H1 (cell line): ENCODE measurements at regions not wholly inside any gene's neighbourhood (a gene's known extent, or its start where the extent isn't known, plus 50 kb on each side); places are given as distances from the start of the nearest gene placed in this dataset.

Experiments
- CTCF ChIA-PET: fragments of 300-600 bp; sonication (Branson Sonifier 250); formaldehyde crosslinking; loops from one replicate; lab custom pipeline; 2021; ENCODE audit not compliant: partially characterized antibody; lab: Charles Lee
- POLR2A ChIA-PET: fragments of 300-600 bp; sonication (Branson Sonifier 250); formaldehyde crosslinking; loops from one replicate; lab custom pipeline; 2021; ENCODE audit warnings: inconsistent platforms; ENCODE audit not compliant: partially characterized antibody; lab: Charles Lee
- DNase-seq, 2 experiments: peaks; one replicate each; pipeline versions ENCODE4 v3.0.0 to v3.0.0-alpha.2; 2010 to 2022; ENCODE audit warnings: low spot score in 2 of 2, low read depth in 1 of 2, mixed read lengths in 1 of 2
- FAIRE-seq: peaks from 2 replicates; lab custom pipeline; 2011; peaks lifted over from hg19 to GRCh38; lab: Jason Lieb, UNC
- H2AFZ ChIP-seq: 2 replicates; pipeline ENCODE4 v1.8.1; 2012; ENCODE audit warnings: low read length, inconsistent platforms
- H2AK5ac ChIP-seq: 2 replicates; pipeline ENCODE4 v1.6.1; 2013; ENCODE audit warnings: low read depth, low read length
- H2BK120ac ChIP-seq: replicated peaks from 2 replicates; pipeline ENCODE3; 2013; ENCODE audit warnings: low read depth, low read length, inconsistent platforms
- H2BK12ac ChIP-seq: 2 replicates; pipeline ENCODE4 v1.6.1; 2013; ENCODE audit warnings: low read depth, low read length
- H2BK15ac ChIP-seq: 2 replicates; pipeline ENCODE4 v1.6.1; 2013; ENCODE audit warnings: low read length
- H2BK20ac ChIP-seq: 2 replicates; pipeline ENCODE4 v1.6.1; 2013; ENCODE audit warnings: low read length
- H2BK5ac ChIP-seq: 2 replicates; pipeline ENCODE4 v1.6.1; 2013; ENCODE audit warnings: low read depth, low read length
- H3K14ac ChIP-seq: 2 replicates; pipeline ENCODE4 v1.6.1; 2013; ENCODE audit warnings: inconsistent platforms; ENCODE audit not compliant: insufficient read length
- H3K18ac ChIP-seq: 2 replicates; pipeline ENCODE4 v1.6.1; 2013; ENCODE audit warnings: low read length; ENCODE audit errors: extremely low read depth
- H3K23ac ChIP-seq: 2 replicates; pipeline ENCODE4 v1.6.1; 2013; ENCODE audit warnings: inconsistent platforms; ENCODE audit not compliant: insufficient read length
- H3K23me2 ChIP-seq: 2 replicates; pipeline ENCODE4 v1.6.1; 2013; ENCODE audit warnings: low read depth, low read length
- H3K27ac ChIP-seq: 2 replicates; pipeline ENCODE4 v1.6.1; 2011; ENCODE audit warnings: low read depth, low read length, inconsistent platforms
- H3K27me3 ChIP-seq, 4 experiments: replicated peaks in 1 of 4; 1 replicate in 1 of 4; 2 replicates in 3 of 4; pipeline versions ENCODE4 v1.6.1 to v1.8.1; 2011 to 2013; ENCODE audit warnings: low read length in 3 of 4, mild to moderate bottlenecking in 3 of 4, inconsistent platforms in 2 of 4, mixed read lengths in 2 of 4, moderate library complexity in 1 of 4; ENCODE audit not compliant: control insufficient read depth in 3 of 4, insufficient read depth in 3 of 4; ENCODE audit errors: extremely low read depth in 1 of 4
- H3K36me3 ChIP-seq, 4 experiments: 2 replicates each; pipeline versions ENCODE4 v1.6.1 to v1.8.1; 2011 to 2013; ENCODE audit warnings: mild to moderate bottlenecking in 4 of 4, low read length in 3 of 4, moderate library complexity in 2 of 4, control low read depth in 1 of 4, inconsistent platforms in 1 of 4; ENCODE audit not compliant: insufficient read depth in 4 of 4, control insufficient read depth in 2 of 4
- H3K4ac ChIP-seq: replicated peaks from 2 replicates; pipeline ENCODE3; 2013; ENCODE audit warnings: low read length, low read depth, mixed read lengths, inconsistent platforms; ENCODE audit not compliant: insufficient read length
- H3K4me1 ChIP-seq, 4 experiments: replicated peaks in 1 of 4; 1 replicate in 1 of 4; 2 replicates in 3 of 4; pipeline versions ENCODE4 v1.6.1 to v1.8.1; 2011 to 2013; ENCODE audit warnings: low read length in 3 of 4, inconsistent platforms in 2 of 4, mixed read lengths in 1 of 4; ENCODE audit not compliant: insufficient read depth in 4 of 4, control insufficient read depth in 3 of 4
- H3K4me2 ChIP-seq, 2 experiments: 2 replicates each; pipeline versions ENCODE4 v1.6.1 to v1.8.1; 2011 to 2013; ENCODE audit warnings: low read depth in 2 of 2, low read length in 2 of 2, control low read depth in 1 of 2, inconsistent platforms in 1 of 2, mild to moderate bottlenecking in 1 of 2; ENCODE audit not compliant: insufficient read depth in 1 of 2
- H3K4me3 ChIP-seq, 4 experiments: fragments of 200-600, 300-600 bp in 1 of 4; sonication (generic), shearing (Covaris generic), sonication (Bioruptor Twin) in 1 of 4; 2 replicates each; pipeline versions ENCODE4 v1.5.1 to v1.8.1; 2011 to 2016; ENCODE audit warnings: low read length in 4 of 4, low read depth in 3 of 4, control low read depth in 2 of 4, inconsistent platforms in 2 of 4, mild to moderate bottlenecking in 2 of 4, mixed read lengths in 1 of 4, moderate library complexity in 1 of 4; ENCODE audit not compliant: insufficient read depth in 2 of 4; ENCODE audit errors: extremely low read depth in 1 of 4
- H3K56ac ChIP-seq: replicated peaks from 2 replicates; pipeline ENCODE3; 2013; ENCODE audit warnings: low read depth, mild to moderate bottlenecking, mixed read lengths, low read length, inconsistent platforms; ENCODE audit not compliant: insufficient read length
- H3K79me1 ChIP-seq: 2 replicates; pipeline ENCODE4 v1.6.1; 2013; ENCODE audit warnings: low read depth, low read length, control low read depth
- H3K79me2 ChIP-seq, 2 experiments: 2 replicates each; pipeline versions ENCODE4 v1.6.1 to v1.8.1; 2012 to 2013; ENCODE audit warnings: low read length in 2 of 2, mild to moderate bottlenecking in 2 of 2, inconsistent platforms in 1 of 2; ENCODE audit not compliant: insufficient read depth in 2 of 2, control insufficient read depth in 1 of 2
- H3K9ac ChIP-seq, 4 experiments: replicated peaks in 1 of 4; 1 replicate in 1 of 4; 2 replicates in 3 of 4; pipeline versions ENCODE4 v1.6.1 to v1.8.1; 2011 to 2013; ENCODE audit warnings: low read depth in 3 of 4, low read length in 3 of 4, control low read depth in 2 of 4, mild to moderate bottlenecking in 2 of 4, moderate library complexity in 2 of 4, inconsistent platforms in 1 of 4; ENCODE audit errors: extremely low read depth in 1 of 4
- H3K9me3 ChIP-seq, 2 experiments: 2 replicates each; pipeline versions ENCODE4 v1.6.1 to v1.8.1; 2012 to 2013; ENCODE audit warnings: mild to moderate bottlenecking in 2 of 2, moderate library complexity in 2 of 2, control low read depth in 1 of 2, inconsistent platforms in 1 of 2, low read depth in 1 of 2, low read length in 1 of 2, mixed read lengths in 1 of 2; ENCODE audit not compliant: insufficient read depth in 2 of 2
- H4K20me1 ChIP-seq, 2 experiments: replicated peaks in 1 of 2; 2 replicates each; pipeline versions ENCODE3 to v1.8.1; 2011 to 2013; ENCODE audit warnings: inconsistent platforms in 2 of 2, low read length in 2 of 2, mild to moderate bottlenecking in 1 of 2; ENCODE audit not compliant: insufficient read depth in 2 of 2, control insufficient read depth in 1 of 2
- H4K5ac ChIP-seq: 2 replicates; pipeline ENCODE4 v1.6.1; 2013; ENCODE audit warnings: low read length, low read depth, mixed read lengths, inconsistent platforms; ENCODE audit not compliant: insufficient read length
- H4K8ac ChIP-seq: 2 replicates; pipeline ENCODE4 v1.8.0; 2013; ENCODE audit warnings: mild to moderate bottlenecking, moderate library complexity, low read length, inconsistent platforms; ENCODE audit not compliant: insufficient read depth; ENCODE audit errors: extremely low read depth
- H4K91ac ChIP-seq: replicated peaks from 2 replicates; pipeline ENCODE3; 2013; ENCODE audit warnings: low read length, mixed read lengths, inconsistent platforms; ENCODE audit not compliant: insufficient read length
- ATF2 ChIP-seq: IDR thresholded peaks from 2 replicates; pipeline ENCODE4 v1.6.1; 2012; ENCODE audit warnings: low read length, inconsistent platforms
- BACH1 ChIP-seq: IDR thresholded peaks from 2 replicates; pipeline ENCODE4 v1.6.1; 2012; ENCODE audit warnings: low read length, improper control_type of control experiment
- CBX5 ChIP-seq: fragments of 300-800, 300-1000 bp; sonication (generic); IDR thresholded peaks from 2 replicates; pipeline ENCODE4 v1.7.1; 2016; ENCODE audit warnings: antibody characterized with exemption, low read length, low read depth
- CHD2 ChIP-seq: IDR thresholded peaks from 2 replicates; pipeline ENCODE4 v1.6.1; 2012; ENCODE audit warnings: low read length, improper control_type of control experiment
- FOSL1 ChIP-seq: IDR thresholded peaks from 2 replicates; pipeline ENCODE4 v1.6.1; 2011; ENCODE audit warnings: mild to moderate bottlenecking, low read depth, low read length, moderate library complexity; ENCODE audit not compliant: insufficient read depth
- GABPA ChIP-seq: IDR thresholded peaks from 2 replicates; pipeline ENCODE4 v1.6.1; 2011; ENCODE audit warnings: mild to moderate bottlenecking, low read length, moderate library complexity, borderline replicate concordance; ENCODE audit not compliant: insufficient read depth
- GTF2F1 ChIP-seq: IDR thresholded peaks from 2 replicates; pipeline ENCODE4 v1.6.1; 2012; ENCODE audit warnings: low read depth, low read length, improper control_type of control experiment, borderline replicate concordance
- KDM4A ChIP-seq: IDR thresholded peaks from one replicate; pipeline ENCODE4 v1.7.1; 2012; ENCODE audit warnings: low read depth, mild to moderate bottlenecking, moderate library complexity, low read length, inconsistent platforms; ENCODE audit not compliant: severe bottlenecking
- NRF1 ChIP-seq: IDR thresholded peaks from 2 replicates; pipeline ENCODE4 v1.6.1; 2011; ENCODE audit warnings: mild to moderate bottlenecking, low read depth, low read length, improper control_type of control experiment
- RBBP5 ChIP-seq: IDR thresholded peaks from 2 replicates; pipeline ENCODE4 v1.7.1; 2012; ENCODE audit warnings: low read depth, mild to moderate bottlenecking, inconsistent platforms, low read length, moderate library complexity, borderline replicate concordance
- SP2 ChIP-seq: IDR thresholded peaks from 2 replicates; pipeline ENCODE4 v1.6.1; 2012; ENCODE audit warnings: mild to moderate bottlenecking, low read length, inconsistent platforms
- SUZ12 ChIP-seq: fragments of 200-600 bp; sonication (generic); IDR thresholded peaks from 2 replicates; pipeline ENCODE4 v1.6.1; 2012; ENCODE audit warnings: mild to moderate bottlenecking, inconsistent platforms, low read length, moderate library complexity, mixed read lengths
- TAF7 ChIP-seq: optimal IDR thresholded peaks from 2 replicates; pipeline ENCODE3; 2011; ENCODE audit warnings: low read depth, mild to moderate bottlenecking, inconsistent platforms, low read length, moderate library complexity, borderline replicate concordance
- YY1 ChIP-seq: IDR thresholded peaks from 2 replicates; pipeline ENCODE4 v1.6.1; 2011; ENCODE audit warnings: low read depth, mild to moderate bottlenecking, low read length
- WGBS, 2 experiments: shearing (Covaris generic) in 1 of 2; methylation state at CpG; one replicate each; pipeline versions ENCODE4 v1.1.6 to v1.1.7; 2013 to 2015; ENCODE audit warnings: low lambda C conversion rate in 2 of 2, mixed read lengths in 2 of 2, inconsistent platforms in 1 of 2, low coverage in 1 of 2, missing lambda C conversion rate in 1 of 2; ENCODE audit not compliant: insufficient replicate concordance in 2 of 2, insufficient coverage in 1 of 2, insufficient read length in 1 of 2; ENCODE audit errors: extremely low coverage in 1 of 2, missing lambda C conversion rate in 1 of 2; 5-methylcytosine and 5-hydroxymethylcytosine counted together

DNA sequence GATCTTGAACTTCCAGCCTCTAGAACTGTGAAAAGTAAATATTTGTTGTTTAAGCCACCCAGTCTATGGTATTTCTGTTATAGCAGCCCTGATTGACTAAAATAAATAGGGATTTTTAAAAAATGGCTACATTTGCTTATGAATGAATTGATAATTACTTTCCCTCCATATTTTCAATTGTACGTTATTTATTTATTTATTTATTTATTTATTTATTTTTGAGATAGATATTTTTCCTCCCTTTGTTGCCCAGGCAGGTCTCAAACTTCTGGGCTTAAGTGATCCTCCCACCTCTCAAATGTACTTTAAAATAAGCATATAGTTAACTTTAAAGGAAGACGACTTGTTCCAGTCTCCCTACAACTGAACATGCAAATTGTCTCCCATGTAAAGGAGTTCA, 76.0 kb upstream of the HMGA2 start:
- H3K4ac ChIP-seq, result no peak overlapping the region
- H2BK120ac ChIP-seq, result no peak overlapping the region
- no peak overlapping the region for H3K56ac ChIP-seq
- no peak overlapping the region for H2BK15ac ChIP-seq
- H3K18ac ChIP-seq, result no peak overlapping the region
- H4K91ac ChIP-seq, result no peak overlapping the region
- H3K27me3 ChIP-seq, result no peaks in the 10 kb centered on the region
- no peaks in the 10 kb centered on the region for H3K36me3 ChIP-seq
- H2BK5ac ChIP-seq, result no peak overlapping the region
- no peaks in the 10 kb centered on the region for H3K23me2 ChIP-seq
- no peak overlapping the region for H2AK5ac ChIP-seq
- no peak overlapping the region for H3K27ac ChIP-seq
- no peaks in the 10 kb centered on the region for H3K79me2 ChIP-seq
- H2BK20ac ChIP-seq, result no peak overlapping the region
- no peak overlapping the region for H3K4me3 ChIP-seq
- DNase-seq (no peak), FAIRE-seq (no peak)
- H4K5ac ChIP-seq, result no peak overlapping the region
- 87% methylated on average over 2 of the region's 2 CpGs; no CpG with 5 or more reads in 1 of the 2 experiments for WGBS, 2 experiments
- H3K14ac ChIP-seq, result no peak overlapping the region
- no peak overlapping the region for H4K8ac ChIP-seq
- no peaks in the 10 kb centered on the region for H3K79me1 ChIP-seq
- peaks cover 0 to 7% of the 10 kb centered on the region in 2 experiments; a peak in 1 of 4 replicates for H3K9me3 ChIP-seq
- CTCF ChIA-PET, result no interaction called here
- H3K4me1 ChIP-seq, result no peaks in the 10 kb centered on the region
- H3K4me2 ChIP-seq, result no peak overlapping the region
- no peak overlapping the region for H2AFZ ChIP-seq
- H3K9ac ChIP-seq, result no peak overlapping the region
- H4K20me1 ChIP-seq, result no peaks in the 10 kb centered on the region
- no peak overlapping the region for H2BK12ac ChIP-seq
- POLR2A ChIA-PET, result no interaction called here
- no peak overlapping the region for H3K23ac ChIP-seq
- no peak for TF ChIP-seq NRF1
- no peak for TF ChIP-seq TAF7
- TF ChIP-seq GABPA, result no peak
- TF ChIP-seq YY1, result no peak
- no peak for TF ChIP-seq CBX5
- no peak for TF ChIP-seq FOSL1
- TF ChIP-seq RBBP5, result no peak
- no peak for TF ChIP-seq SP2
- TF ChIP-seq CHD2, result no peak
- no peak for TF ChIP-seq SUZ12
- TF ChIP-seq BACH1, result no peak
- TF ChIP-seq ATF2, result no peak
- no peak for TF ChIP-seq KDM4A
- no peak for TF ChIP-seq GTF2F1
